ENCODE measurements at regions not wholly inside any gene's neighbourhood (a gene's known extent, or its start where the extent isn't known, plus 50 kb on each side); places are given as distances from the start of the nearest gene placed in this dataset.
"Not testable (repeated sequence)": the region's sequence is repeated elsewhere in the genome, so short reads cannot be mapped to it uniquely, and the experiment has no call there.

DNA sequence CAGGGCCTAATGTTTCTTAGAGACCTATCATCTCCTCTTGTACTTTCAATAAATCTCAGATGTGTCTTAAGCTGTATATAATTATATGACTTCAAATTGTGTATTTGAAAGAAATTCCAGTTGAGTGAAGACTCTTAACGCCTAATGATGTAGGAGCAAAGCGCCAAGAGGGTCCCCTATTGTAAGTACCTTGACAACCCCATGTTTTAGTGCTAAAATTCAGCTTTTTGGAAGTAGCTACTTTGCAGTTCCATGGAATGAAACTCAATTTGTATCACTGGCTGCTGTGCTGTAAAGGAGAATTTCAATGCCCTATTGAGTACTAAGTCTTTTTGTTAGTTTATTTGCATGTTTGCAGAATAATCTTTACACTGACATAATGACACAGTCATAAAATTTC lies 1826.6 kb upstream of the AGA start:
- FAIRE-seq, result no peak
- no peak for DNase-seq (ENCODE audit: extremely low spot score, insufficient read length, low read depth)

DNA sequence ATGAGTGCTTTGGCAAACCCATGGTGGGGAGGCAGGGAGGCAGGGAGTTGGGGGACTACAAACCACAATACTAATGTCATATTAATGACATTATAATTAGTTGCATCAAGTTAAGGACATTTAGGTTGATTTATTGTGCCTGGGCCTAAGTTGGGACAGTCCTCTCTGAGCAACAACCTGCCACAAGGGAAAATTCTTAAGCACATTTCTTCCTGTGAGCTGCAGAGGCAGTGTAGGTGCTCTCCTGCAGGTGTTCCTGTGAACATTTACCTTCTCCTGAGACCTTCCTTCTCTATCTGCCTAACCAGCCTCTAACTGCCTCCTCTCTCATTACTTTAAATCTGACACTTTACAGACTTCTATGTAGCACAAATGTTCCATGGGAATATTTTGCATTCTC lies 1830.0 kb upstream of the AGA start:
- FAIRE-seq (no peak), DNase-seq (ENCODE audit: extremely low spot score, insufficient read length, low read depth) (no peak)

DNA sequence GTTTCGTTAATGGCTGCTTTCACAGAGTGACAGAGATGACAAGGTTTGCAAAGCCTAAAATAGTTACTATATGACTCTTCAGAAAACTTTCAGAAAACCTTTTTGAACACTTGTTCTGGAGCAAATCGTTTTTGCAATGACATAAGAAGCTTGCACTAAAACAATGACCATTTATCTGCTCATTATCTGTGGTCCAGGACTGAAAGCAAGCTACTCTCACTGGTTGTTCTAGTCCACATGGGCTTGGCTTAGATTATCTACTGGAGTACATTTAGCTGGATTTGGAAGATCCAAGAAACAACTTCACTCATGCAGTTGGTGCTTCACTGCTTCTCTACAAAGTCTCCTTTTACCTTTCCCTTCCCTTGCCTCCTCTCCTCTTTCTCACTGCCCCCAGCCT lies 1836.4 kb upstream of the AGA start:
- FAIRE-seq, result no peak
- DNase-seq (ENCODE audit: extremely low spot score, insufficient read length, low read depth), result no peak

DNA sequence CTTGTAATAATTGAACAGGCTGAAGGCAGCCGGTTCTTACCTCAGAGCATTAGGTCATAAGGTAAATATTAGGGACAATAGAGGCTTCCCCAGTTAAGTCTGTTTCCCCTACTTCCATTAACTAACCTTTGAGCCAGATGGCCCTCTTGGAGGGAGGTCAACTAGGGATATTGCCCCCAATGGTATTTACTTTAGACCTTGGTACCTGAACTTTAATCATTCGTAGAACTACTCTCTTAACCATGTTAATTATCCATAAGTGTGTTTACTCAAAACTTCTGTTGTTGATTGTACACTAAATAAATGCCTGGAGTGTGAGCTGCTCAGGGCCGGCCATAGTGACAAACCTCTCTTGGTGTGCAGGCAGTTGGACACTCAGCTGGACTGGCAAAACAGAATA lies 1843.5 kb upstream of the AGA start:
- DNase-seq (ENCODE audit: extremely low spot score, insufficient read length, low read depth) (no peak), FAIRE-seq (no peak)

DNA sequence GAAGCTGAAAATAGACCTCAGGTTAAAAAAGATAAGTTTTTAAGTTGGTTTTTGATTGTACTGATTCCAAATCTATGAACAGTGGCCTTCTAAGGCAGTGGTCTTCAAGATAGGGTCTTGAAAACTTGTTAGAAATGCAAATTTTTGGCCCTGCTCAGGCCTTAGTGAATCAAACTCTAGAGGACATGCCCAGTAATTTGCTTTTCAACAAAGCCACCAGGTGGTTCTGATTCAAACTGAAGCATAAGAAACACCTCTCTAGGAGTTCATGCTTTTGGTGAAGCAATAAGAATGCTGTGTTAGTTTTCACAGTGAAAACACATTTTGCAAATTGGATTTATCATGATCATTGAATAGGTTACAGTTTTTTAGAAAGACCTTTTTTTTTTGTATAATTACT lies 1849.4 kb upstream of the AGA start:
- FAIRE-seq, result no peak
- no peak for DNase-seq (ENCODE audit: extremely low spot score, insufficient read length, low read depth)

DNA sequence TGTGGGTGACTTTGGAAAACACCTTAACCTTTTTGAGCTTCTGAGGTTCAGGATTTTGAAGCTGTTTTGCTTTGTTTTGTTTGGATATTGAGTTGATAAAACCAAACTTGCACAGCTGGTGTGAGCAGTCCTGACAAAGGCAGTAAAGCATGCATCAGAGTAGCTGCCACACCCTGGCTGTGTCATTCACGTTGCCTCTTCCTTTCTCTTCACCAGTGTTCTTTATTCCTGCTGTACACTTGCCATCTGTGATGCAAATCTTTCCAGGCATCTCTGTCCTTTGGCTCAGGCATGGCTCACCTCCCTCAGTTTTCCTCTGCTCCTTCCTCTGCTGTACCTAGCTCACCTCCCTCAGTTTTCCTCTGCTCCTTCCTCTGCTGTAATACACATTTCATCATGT lies 1850.2 kb upstream of the AGA start:
- no peak for FAIRE-seq
- no peak for DNase-seq (ENCODE audit: extremely low spot score, insufficient read length, low read depth)

DNA sequence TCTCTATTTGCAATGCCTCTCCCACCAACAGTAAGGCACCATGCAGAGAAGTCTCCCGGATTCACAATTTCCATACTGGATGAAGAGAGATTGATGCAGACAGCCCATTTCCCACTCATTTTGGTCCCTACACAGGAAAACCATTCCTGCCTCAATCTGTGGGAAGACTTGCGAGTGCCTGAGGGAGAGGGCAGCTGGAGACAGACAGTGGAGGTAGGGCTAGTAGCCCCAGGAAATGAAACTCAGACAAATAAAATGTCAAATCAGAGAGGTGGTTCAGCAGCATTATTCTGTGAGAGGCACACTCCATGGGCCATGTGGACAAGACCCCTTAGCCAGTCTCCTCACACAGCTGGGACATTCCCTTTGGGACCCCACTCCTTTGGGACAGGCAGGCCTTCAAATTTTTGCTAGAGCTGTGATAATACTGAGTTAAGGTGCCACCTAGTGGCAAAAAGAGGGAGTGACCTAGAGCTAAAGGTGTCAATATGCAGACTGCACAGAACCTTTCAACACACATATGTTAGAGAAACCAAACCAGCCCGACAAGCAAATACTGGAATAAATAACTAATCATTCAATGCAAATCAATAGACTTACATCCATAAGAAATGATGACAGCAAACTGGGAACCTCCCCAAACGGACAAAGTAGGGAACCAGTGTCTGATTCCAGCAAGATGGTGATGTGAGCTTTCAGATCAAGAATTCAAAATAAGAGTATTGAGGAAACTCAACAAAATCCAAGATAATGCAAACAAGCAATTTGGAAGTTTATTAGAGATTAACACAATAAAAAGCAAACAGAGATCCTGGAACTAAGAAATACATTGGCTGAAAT lies 1865.3 kb upstream of the AGA start:
- DNase-seq (ENCODE audit: extremely low spot score, insufficient read length, low read depth) (no peak), FAIRE-seq (peak; percentile 42)

DNA sequence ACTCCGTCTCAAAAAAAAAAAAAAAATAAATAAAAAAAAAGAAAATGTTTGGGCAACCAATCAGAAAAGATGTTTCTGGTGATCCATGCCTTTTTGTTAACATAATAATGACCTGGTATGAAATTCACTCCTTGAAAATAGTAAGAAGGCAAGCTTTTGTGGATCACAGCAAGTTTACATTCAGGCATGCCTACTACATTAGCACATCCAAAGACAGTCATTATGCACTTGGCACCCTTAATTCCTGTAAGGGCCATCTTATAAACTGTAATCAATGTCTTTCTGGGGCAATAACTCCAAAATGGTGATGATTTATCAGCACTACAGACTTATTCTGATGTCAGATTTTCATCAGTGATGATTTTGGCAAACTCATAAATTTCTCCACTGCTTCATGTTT lies 1871.6 kb upstream of the AGA start:
- FAIRE-seq, result no peak
- no peak for DNase-seq (ENCODE audit: extremely low spot score, insufficient read length, low read depth)

DNA sequence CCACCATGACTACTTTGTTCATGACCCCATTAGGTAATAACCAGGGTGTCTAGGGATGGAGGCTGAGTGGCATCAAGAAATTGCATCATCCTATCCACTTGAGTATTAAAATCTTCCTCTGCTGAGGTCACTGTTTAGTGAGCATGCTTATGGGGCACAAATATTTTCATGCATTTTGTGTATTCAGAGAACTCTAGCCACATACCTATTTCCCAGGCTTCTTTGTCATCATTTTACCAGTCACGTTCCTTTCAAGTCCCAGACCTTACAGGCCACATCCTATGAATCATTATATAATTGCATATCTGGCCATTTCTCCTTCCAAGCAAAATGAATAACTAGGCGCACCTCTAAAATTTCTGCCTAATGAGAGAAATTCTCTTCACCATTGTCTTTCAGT lies 1882.9 kb upstream of the AGA start:
- DNase-seq (ENCODE audit: extremely low spot score, insufficient read length, low read depth) (no peak), FAIRE-seq (no peak)

DNA sequence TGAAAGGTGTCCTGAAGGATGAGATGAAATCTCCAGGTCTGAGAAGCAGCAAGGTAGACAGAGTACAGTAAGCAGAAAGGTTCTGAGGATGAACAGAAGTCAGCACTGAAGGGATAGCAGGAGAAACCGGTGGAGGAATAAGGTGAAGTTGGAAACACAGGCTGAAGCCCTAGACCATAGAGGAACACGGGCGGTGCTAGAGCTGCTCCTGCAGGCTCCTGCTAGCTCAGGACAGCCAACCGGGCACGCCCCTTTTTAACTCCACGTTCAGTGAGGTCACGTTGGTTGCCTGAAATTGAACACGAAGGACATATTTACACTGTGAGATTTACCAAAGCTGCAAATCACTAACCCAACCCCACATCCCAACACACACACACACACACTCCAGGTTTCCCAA lies 1886.4 kb upstream of the AGA start:
- DNase-seq (ENCODE audit: extremely low spot score, insufficient read length, low read depth), result no peak
- no peak for FAIRE-seq

DNA sequence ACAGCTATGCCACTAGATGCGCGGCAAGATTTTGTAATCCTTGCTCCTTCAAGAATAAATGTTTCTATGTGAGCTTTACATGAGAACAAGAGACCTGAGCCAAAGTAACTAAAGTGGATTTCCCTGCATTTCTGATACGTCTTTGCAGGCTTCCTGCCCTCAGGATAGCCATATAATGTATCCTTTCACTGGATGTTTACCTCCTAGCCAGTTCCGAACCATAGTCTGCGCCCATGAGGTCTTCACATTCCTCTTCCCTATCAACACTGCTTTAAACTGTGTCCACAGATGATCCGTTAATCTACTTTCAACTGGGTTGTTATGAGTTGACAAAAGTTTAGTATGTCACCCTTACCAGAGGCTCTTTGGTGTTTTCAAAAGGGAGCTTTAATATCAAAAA lies 1889.1 kb upstream of the AGA start:
- DNase-seq (ENCODE audit: extremely low spot score, insufficient read length, low read depth) (no peak), FAIRE-seq (no peak)

DNA sequence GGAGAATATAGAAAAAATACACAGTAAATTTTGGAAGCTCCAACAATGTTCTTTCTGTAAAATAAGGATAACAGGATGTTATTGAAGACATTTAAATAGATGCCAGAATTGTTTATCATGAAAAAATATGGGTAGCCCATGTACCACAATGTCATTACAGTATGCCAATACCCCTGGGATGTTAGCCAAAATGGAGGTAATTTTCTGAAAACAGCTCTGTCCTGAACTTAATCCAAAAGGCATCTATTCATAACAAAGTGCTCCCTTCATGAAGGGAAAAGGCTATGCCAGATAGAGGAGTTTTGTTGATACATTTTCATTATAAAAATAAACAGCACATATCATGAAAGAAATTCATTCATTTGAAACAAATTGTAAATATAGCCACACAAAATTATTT lies 1902.6 kb upstream of the AGA start:
- DNase-seq (ENCODE audit: extremely low spot score, insufficient read length, low read depth) (no peak), FAIRE-seq (no peak)

DNA sequence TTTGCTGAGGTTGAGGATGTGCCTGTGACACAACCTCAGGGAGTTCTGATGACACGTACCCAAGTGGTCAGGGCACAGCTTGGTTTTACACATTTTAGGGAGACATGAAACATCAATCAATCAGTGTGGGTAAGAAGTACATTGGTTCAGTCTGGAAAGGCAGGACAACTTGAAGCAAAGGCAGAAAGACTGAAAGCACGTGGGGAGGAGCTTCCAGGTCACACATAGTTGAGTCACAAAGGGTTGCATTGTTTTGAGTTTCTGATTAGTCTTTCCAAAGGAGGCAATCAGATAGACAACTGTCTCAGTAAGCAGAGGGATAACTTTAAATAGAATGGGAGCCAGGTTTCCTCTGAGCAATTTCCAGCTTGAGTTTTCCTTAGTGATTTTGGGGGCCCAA lies 1910.0 kb upstream of the AGA start:
- no peak for FAIRE-seq
- no peak for DNase-seq (ENCODE audit: extremely low spot score, insufficient read length, low read depth)

DNA sequence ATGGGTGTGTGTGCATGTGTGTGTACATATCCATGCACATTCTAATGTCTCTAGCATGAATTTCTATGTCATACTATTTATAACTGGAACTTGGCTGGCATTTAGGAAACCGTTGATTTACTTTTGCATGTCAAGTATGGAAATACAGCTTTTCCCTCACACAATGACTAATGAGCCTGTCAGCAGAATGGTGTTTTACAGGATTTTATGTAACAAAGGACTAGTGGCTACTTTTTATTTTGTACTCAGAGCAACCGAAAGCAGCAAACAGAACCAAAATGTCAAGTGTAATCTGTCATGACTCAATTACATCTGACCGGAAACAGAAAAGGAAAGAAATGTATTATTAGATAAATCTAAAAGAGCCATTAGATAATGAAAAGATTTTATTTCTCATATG lies 1911.5 kb upstream of the AGA start:
- DNase-seq (ENCODE audit: extremely low spot score, insufficient read length, low read depth) (no peak), FAIRE-seq (no peak)

DNA sequence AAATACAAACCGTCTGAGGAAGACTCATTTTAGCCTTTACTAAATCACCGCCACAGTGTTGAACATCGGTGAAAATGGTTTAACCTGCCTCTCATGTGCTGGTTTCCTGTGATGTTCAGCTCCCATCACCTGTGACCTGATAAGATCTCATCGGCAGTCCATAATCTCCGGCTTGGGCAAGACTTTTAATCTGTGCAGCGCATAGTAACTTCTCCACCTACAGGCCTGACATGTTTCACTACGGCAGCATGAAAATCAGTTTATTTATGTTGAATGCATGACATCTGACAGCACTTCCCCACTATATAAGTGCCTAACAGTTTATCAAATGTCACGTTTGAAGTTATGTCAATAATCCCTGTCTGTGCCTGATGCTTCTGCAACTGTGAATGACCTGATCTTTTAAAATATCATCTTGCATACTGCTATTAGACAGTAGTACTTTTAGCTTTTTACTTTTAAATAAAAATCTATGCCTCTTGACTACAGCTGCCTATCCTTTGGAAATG lies 1919.8 kb upstream of the AGA start:
- FAIRE-seq (no peak), DNase-seq (ENCODE audit: extremely low spot score, insufficient read length, low read depth) (no peak)

DNA sequence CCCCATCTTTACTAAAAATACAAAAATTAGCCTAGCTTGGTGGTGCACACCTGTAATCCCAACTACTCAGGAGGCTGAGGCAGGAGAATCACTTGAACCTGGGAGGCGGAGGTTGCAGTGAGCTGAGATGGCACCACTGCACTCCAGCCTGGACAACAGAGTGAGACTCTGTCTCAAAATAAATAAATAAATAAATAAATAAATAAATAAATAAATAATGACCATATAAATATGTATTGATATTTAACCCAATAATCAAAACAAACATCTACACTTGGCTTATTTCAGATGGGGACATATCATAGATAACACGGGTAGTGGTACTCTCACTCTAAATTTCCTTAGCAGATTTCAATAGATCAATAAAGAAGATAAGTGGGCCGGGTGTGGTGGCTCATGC lies 1923.7 kb upstream of the AGA start:
- FAIRE-seq; DNase-seq (ENCODE audit: extremely low spot score, insufficient read length, low read depth): not testable (repeated sequence)

DNA sequence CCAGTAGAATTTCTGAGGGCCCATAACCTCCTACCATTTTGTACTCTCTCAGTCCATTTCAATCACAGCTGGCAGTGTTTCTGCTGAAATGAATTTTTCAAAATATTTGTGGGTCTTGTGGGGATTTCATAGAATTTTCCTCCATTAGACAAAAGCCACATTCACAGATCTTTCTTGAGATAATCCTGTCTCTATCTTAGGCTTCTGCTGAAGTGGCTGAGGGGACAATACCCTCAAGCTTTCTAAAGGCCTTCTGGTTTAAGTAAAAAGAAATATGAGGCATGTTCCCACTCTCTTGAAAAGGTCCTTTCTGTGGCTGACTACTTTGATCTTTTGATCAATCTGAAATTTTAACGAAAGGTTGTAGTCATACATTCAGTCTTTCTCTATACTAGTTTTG lies 1930.0 kb upstream of the AGA start:
- no peak for FAIRE-seq
- DNase-seq (ENCODE audit: extremely low spot score, insufficient read length, low read depth), result no peak

DNA sequence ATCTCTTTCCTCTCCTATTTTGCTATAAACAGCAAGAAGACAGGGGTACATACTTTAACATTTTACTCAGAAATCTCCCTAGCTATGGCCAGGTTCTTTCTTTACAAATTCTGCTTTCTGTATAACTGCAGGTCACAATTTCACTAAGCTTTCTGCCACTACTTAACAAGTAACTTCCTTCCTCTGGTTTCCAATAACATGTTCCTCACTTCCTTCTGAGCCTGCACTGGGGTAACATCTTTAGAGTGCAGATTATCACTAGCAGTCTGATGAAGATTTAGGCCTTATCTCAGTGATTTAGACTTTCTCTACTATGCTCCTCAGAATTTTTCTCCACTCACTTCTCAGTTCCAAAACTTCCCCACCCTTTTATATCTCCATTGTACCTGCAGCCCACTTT lies 1930.5 kb upstream of the AGA start:
- DNase-seq (ENCODE audit: extremely low spot score, insufficient read length, low read depth), result no peak

DNA sequence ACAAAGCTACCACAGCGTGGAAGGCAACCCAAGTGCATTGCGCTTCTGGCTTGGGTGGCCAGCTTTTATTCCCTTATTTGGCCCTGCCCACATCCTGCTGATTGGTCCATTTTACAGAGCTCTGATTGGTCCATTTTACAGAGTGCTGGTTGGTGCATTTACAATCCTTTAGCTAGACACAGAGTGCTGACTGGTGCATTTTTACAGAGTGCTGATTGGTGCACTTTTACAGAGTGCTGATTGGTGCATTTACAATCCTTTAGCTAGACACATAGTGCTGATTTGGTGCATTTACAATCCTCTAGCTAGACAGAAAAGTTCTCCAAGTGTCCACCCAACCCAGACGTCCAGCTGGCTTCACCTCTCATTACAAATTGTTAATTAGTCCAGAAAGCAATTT lies 1936.6 kb upstream of the AGA start:
- not testable (repeated sequence) for FAIRE-seq; DNase-seq (ENCODE audit: extremely low spot score, insufficient read length, low read depth)

More for the DNA sequence above, 1930.5 kb upstream of the AGA start:
- FAIRE-seq, result no peak

DNA sequence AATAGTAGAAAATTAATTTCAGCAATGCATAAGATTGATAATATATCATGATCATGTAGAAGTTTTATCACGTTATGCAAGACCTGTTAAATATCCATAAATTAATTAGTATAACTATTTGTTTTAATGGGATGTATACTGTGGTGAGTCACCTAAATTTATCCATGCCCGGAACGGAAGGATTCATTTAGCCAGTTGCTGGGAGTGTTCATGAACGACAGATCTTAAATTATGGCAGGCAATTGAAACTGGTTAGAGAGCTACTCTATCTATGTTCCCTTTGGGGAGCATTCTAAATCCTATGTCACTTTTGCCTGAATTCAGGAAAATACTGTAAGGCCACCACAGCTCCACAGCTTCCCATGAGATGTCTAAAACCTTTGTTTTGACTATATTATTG lies 1950.5 kb upstream of the AGA start:
- DNase-seq (ENCODE audit: extremely low spot score, insufficient read length, low read depth) (no peak), FAIRE-seq (no peak)

DNA sequence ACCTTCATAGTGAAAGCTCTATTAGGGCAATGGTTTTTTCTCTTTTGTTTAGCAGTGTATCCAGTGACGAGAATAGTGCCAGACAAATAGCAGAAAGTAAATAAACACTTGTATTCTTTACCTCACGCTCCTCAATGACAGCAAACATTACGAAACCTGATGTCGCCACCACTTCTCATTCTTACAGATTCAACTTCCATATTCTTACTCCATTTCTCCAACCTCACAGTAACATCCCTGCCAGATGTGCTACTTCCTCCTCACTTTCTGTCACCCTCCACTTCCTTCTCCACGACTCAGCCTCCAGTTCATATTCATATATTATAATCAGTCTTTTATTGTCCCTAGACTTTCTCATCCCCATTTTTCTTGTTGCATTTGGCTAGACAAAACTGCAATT lies 1956.2 kb upstream of the AGA start:
- DNase-seq (ENCODE audit: extremely low spot score, insufficient read length, low read depth) (no peak), FAIRE-seq (no peak)
